ENCODE measurements at regions not wholly inside any gene's neighbourhood (a gene's known extent, or its start where the extent isn't known, plus 50 kb on each side); places are given as distances from the start of the nearest gene placed in this dataset.
"Not testable (repeated sequence)": the region's sequence is repeated elsewhere in the genome, so short reads cannot be mapped to it uniquely, and the experiment has no call there.

DNA sequence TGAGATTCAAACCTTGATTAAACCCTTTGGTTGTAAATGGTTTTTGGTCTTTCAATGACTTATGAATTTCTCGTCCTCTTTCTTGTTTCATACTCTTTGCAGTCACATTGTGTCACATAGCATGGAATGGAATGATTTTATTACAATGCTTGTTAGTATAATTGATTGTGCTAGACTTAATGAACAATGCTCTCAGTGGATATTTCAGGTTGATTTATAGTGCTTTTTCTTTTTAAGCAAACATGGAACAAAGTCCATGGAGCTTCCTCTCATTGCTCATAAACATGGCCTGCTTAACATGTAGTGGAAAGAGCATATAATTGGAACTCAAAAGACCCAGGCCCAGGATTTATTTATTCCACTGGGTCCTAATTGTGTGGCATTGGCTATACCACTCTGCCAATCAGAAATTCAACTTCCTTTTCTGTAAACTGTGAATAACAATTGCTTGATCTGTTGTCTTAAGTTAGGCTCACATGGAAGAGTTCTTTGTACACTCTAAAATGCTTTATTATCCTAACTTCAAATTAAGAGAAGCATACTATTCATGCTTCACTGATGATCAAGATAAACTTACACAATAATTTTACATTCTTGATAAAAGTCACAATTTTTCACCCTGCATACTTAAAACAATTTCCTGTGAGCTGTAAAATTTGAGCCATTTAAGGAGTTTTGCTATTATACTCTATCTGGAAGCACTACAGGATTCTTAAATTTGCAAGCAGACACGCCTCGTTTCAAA is 370.5 kb upstream of the PDE3A start:
- TF ChIP-seq POLR2A (IDR thresholded peaks at IDR 0.05; ENCODE audit: low read depth, low read length) (no peak), POLR2AphosphoS5 (IDR thresholded peaks at IDR 0.05; ENCODE audit: low read depth, low read length) (no peak), TAF1 (IDR thresholded peaks at IDR 0.05; ENCODE audit: borderline replicate concordance, low read depth, low read length) (no peak)
- DNase-seq (ENCODE audit: insufficient read length) (no peak), FAIRE-seq (no peak)

DNA sequence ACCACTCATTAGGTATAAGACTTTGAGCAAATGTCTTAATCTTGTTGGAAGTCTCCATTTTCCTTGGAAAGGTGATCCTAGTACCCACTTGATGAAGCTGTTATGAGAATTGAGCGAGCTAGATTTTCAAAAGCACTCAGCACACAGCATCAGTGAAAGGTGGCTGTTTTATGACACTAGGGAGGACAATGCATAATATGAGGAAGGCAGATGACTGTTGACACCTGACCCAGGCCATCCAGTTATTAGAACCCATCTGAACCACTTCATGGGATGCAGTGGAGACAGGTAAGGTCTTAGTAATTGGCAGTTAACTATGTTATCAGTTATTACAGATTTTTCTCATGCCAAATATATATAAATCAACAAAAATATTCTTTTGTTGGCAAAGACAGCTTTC is 369.9 kb upstream of the PDE3A start:
- FAIRE-seq (no peak), DNase-seq (ENCODE audit: insufficient read length) (no peak)
- TF ChIP-seq POLR2A (IDR thresholded peaks at IDR 0.05; ENCODE audit: low read depth, low read length): no peak

DNA sequence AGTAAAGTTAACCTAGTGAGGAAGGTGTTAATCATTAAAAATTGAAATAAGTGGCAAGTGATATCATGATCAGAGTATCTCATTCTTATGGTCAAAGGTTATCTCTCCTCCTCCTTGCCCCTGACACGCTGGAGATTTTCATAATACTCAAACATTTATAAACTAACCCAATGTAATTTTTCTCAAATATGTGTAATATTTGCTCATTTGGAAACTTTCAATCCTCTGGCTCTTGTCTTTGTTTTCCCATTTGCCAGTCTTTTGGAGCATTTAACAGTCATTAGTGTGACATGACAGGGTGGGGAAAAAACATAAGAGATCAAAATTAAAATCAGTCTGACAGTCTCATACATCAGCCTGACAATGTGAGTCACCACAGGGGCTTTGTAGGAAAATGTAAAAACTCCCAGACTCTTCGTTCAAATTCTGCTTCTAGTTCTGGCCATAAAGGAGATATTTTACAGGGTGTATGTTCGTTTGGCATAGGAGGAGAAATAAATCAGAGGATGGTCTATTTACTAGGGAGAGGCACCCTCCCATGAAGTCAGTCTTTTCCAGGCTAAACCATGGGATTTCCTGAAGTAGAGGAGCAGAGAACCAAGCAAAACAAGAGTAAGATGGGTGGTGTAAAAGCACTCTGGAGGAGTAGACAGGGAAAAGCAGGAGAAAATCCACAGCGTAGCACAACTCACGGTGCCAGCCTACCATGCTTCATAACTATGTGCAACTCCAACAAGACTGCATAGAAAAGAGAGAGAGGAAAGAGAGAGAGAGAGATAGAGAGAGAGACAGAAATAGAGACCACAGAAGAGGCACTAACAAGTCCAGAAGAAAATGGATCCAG is 369.2 kb upstream of the PDE3A start:
- FAIRE-seq (no peak), DNase-seq (ENCODE audit: insufficient read length) (no peak)
- TF ChIP-seq TAF1 (IDR thresholded peaks at IDR 0.05; ENCODE audit: borderline replicate concordance, low read depth, low read length): no peak
- TF ChIP-seq POLR2AphosphoS5 (IDR thresholded peaks at IDR 0.05; ENCODE audit: low read depth, low read length): no peak
- no peak for TF ChIP-seq POLR2A (IDR thresholded peaks at IDR 0.05; ENCODE audit: low read depth, low read length)

DNA sequence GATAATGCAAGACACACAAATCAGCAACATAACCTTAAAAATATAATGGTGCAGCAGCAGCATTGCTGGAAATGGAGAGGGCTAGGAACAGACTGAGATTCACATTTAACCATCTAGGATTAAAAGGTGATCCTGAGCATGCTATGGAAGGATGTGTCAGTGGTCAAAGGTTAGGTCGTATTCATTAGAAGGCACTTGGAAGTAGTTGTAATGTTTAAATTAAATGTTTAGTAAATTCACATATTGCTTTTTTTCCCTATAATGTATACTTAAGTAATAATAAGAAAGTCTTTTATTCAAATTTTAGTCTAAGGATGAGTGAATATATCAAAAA is 368.6 kb upstream of the PDE3A start:
- no peak for DNase-seq (ENCODE audit: insufficient read length)
- FAIRE-seq: no peak

DNA sequence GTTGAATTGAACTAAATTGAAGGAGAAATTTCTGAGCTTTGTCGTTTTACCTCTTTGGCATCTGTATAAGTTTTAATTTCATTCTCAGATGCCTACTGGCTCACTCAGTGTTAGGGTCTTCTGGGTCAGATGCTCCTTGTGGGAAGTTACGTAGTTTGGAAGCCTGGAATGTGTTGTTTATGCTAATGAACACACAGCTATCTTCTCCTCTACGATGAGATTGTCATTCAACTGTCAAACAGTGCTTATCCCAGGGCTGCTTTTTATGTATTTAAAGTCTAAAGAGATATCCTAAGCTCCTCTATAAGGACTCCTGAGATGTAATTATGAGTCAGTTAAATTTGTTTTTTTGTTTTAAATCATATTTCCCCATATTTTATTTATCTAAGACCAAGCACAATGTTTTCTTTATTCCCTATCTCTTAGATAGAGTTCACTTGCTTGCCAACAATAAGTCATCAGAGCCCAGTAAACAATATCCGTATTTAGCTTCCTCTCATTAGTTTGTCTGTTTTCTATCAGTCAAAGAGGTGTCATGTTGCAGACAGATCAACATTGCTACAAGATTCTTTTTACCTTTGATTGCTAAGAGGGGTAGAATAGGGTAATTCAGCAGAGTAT is 368.0 kb upstream of the PDE3A start:
- DNase-seq (ENCODE audit: insufficient read length) (no peak), FAIRE-seq (no peak)
- TF ChIP-seq POLR2AphosphoS5 (IDR thresholded peaks at IDR 0.05; ENCODE audit: low read depth, low read length) (no peak), POLR2A (IDR thresholded peaks at IDR 0.05; ENCODE audit: low read depth, low read length) (no peak), TAF1 (IDR thresholded peaks at IDR 0.05; ENCODE audit: borderline replicate concordance, low read depth, low read length) (no peak)

More for the DNA sequence above, 368.6 kb upstream of the PDE3A start:
- TF ChIP-seq POLR2A (IDR thresholded peaks at IDR 0.05; ENCODE audit: low read depth, low read length) (no peak), POLR2AphosphoS5 (IDR thresholded peaks at IDR 0.05; ENCODE audit: low read depth, low read length) (no peak), TAF1 (IDR thresholded peaks at IDR 0.05; ENCODE audit: borderline replicate concordance, low read depth, low read length) (no peak)

GRCh38 chr12:20003252-20003651 is 365.1 kb upstream of the PDE3A start:
- DNase-seq (ENCODE audit: insufficient read length): no peak
- FAIRE-seq: no peak
- no peak for TF ChIP-seq POLR2A (IDR thresholded peaks at IDR 0.05; ENCODE audit: low read depth, low read length)
- TF ChIP-seq POLR2AphosphoS5 (IDR thresholded peaks at IDR 0.05; ENCODE audit: low read depth, low read length): no peak
- TF ChIP-seq TAF1 (IDR thresholded peaks at IDR 0.05; ENCODE audit: borderline replicate concordance, low read depth, low read length): no peak

- TF ChIP-seq POLR2AphosphoS5 (IDR thresholded peaks at IDR 0.05; ENCODE audit: low read depth, low read length) (no peak), POLR2A (IDR thresholded peaks at IDR 0.05; ENCODE audit: low read depth, low read length) (no peak), TAF1 (IDR thresholded peaks at IDR 0.05; ENCODE audit: borderline replicate concordance, low read depth, low read length) (no peak)
- FAIRE-seq (no peak), DNase-seq (ENCODE audit: insufficient read length) (no peak)
Measured at GRCh38 chr12:20004952-20005351, 363.4 kb upstream of the PDE3A start.

DNA sequence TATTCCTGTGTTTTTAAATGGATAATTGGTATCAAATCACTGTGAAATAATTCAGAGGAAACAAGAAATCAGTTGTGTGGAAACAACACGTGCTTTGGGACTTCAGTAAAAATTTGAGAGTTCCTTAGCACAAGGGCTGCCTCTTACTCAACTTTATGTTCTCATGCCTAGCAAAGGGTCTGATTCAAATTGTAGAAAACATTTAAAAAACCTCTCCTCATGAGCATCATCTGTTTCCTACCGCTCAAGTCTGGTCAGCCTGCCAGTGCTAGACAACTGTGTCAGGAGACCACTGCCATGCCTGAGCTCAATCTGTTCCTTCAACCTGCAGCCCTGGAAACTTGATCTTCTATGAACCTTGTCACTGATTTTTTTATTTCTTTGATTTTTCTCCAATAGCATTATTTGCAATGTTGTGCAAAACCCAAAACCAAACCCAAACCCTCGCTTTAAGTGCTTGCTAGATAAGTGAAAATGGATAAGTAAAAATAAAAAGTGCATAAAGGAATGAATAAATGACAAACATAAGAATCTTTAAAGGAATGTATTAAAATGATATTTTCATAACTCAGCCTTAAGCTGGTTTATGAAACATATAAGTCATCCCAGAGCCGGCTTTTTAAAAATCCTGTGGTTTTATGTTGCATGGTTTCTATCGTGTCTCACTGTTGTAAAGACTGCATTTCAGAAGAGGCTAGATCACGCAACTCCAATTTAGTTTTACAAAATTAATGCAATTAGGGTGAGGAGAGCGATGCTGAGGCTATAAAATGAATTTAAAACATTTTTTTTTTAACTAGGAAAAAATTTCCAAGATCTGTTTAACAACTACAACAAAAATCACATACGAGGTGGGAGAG is 361.2 kb upstream of the PDE3A start:
- FAIRE-seq: no peak
- DNase-seq (ENCODE audit: insufficient read length): no peak
- TF ChIP-seq POLR2A (IDR thresholded peaks at IDR 0.05; ENCODE audit: low read depth, low read length): no peak

DNA sequence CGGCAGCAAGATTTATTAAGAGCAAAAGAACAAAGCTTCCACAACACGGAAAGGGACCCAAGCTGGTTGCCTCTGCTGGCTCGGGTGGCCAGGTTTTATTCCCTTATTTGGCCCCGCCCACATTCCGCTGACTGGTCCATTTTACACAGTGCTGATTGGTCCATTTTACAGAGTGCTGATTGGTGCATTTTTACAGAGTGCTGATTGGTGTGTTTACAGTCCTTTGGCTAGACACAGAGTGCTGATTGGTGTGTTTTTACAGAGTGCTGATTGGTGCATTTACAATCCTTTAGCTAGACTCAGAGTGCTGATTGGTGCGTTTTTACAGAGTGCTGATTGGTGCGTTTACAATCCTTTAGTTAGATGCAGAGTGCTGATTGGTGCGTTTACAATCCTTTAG is 358.4 kb upstream of the PDE3A start:
- not testable (repeated sequence) for DNase-seq (ENCODE audit: insufficient read length)

DNA sequence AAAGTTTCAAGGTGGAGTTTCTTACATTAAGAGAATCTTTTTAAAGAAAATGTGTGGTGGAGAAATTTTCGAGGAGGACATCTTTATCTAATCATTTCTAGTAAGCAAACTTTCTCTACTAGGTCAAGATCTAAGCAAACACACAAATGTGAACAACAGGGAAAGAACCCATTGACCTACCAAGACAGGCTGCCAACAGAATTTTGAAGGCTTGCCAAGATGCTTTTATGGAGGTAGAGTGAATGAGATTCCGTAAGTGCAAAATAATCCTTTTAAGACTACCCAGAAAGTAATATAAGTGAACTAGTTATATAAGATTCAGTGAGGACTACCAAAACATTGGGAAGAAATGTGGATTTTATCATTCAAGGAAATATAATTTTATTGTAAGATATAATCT is 357.1 kb upstream of the PDE3A start:
- TF ChIP-seq POLR2A (IDR thresholded peaks at IDR 0.05; ENCODE audit: low read depth, low read length) (no peak), POLR2AphosphoS5 (IDR thresholded peaks at IDR 0.05; ENCODE audit: low read depth, low read length) (no peak), TAF1 (IDR thresholded peaks at IDR 0.05; ENCODE audit: borderline replicate concordance, low read depth, low read length) (no peak)
- DNase-seq (ENCODE audit: insufficient read length) (no peak), FAIRE-seq (no peak)

More for the DNA sequence above, 358.4 kb upstream of the PDE3A start:
- FAIRE-seq: not testable (repeated sequence)

- DNase-seq (ENCODE audit: insufficient read length) (no peak), FAIRE-seq (no peak)
- no peak for TF ChIP-seq POLR2AphosphoS5 (IDR thresholded peaks at IDR 0.05; ENCODE audit: low read depth, low read length)
- TF ChIP-seq POLR2A (IDR thresholded peaks at IDR 0.05; ENCODE audit: low read depth, low read length): no peak
- no peak for TF ChIP-seq TAF1 (IDR thresholded peaks at IDR 0.05; ENCODE audit: borderline replicate concordance, low read depth, low read length)
Measured at GRCh38 chr12:20017802-20018201, 350.5 kb upstream of the PDE3A start.

Measured in GM12892 (cell line).